ENCODE measurements at regions not wholly inside any gene's neighbourhood (a gene's known extent, or its start where the extent isn't known, plus 50 kb on each side); places are given as distances from the start of the nearest gene placed in this dataset.

DNA sequence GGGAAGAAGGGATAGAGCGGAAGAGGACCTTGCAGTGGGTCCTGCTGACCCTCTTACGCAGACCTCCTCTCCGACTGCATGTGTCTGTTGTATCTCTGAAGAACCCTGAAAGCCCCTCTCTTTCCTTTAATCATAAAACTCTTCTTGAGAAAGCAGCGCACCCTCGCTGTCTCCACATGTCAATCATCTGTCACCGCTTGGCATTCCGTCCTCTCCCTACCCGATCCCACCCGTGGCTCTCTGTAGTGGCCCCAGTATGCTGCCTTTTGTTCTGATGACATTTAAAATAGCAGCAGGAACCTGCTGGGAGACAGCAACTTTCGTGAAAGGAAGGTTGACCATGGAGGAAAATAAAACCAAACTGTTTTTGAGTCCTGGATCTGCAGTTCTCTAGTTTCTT, 582.9 kb upstream of the SALL3 start:
- ChIA-PET POLR2A (no interaction called here), CTCF (no interaction called here)
- DNase-seq (ENCODE audit: extremely low spot score), result no peak
- TF ChIP-seq, protein P1, sequence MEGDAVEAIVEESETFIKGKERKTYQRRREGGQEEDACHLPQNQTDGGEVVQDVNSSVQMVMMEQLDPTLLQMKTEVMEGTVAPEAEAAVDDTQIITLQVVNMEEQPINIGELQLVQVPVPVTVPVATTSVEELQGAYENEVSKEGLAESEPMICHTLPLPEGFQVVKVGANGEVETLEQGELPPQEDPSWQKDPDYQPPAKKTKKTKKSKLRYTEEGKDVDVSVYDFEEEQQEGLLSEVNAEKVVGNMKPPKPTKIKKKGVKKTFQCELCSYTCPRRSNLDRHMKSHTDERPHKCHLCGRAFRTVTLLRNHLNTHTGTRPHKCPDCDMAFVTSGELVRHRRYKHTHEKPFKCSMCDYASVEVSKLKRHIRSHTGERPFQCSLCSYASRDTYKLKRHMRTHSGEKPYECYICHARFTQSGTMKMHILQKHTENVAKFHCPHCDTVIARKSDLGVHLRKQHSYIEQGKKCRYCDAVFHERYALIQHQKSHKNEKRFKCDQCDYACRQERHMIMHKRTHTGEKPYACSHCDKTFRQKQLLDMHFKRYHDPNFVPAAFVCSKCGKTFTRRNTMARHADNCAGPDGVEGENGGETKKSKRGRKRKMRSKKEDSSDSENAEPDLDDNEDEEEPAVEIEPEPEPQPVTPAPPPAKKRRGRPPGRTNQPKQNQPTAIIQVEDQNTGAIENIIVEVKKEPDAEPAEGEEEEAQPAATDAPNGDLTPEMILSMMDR (IDR thresholded peaks at IDR 0.05; ENCODE audit: control extremely low read depth, extremely low read depth, low read depth, missing control alignments), result no peak

DNA sequence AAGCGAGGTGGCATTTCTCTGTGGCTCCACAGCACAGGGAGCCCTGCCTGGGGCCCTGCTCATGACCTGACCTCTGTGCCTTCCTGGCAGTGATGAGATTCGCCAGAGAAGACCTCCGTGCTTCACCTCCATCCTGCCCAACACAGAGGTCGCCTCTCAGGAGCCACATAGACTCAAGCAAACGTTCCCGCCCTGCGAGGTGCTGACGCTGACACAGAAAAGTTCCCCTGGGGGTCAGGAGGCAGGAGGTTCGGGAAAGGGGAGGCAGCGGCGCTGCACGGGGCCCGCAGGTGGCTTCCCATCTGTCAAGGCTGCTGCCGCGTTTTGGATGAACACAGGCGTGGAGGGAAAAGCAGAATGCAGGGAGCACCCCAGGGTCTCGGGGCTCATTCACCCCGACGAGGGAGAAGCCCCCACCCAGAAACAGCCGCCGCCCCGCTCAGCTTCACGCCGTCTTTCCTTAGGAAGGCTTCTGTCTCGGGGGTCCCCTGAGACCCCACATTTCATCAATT, 579.6 kb upstream of the SALL3 start:
- CTCF ChIA-PET, result no interaction called here
- POLR2A ChIA-PET, result no interaction called here
- TF ChIP-seq, protein P1 (IDR thresholded peaks at IDR 0.05; ENCODE audit: control extremely low read depth, extremely low read depth, low read depth, missing control alignments), result no peak
- no peak for DNase-seq (ENCODE audit: extremely low spot score)

DNA sequence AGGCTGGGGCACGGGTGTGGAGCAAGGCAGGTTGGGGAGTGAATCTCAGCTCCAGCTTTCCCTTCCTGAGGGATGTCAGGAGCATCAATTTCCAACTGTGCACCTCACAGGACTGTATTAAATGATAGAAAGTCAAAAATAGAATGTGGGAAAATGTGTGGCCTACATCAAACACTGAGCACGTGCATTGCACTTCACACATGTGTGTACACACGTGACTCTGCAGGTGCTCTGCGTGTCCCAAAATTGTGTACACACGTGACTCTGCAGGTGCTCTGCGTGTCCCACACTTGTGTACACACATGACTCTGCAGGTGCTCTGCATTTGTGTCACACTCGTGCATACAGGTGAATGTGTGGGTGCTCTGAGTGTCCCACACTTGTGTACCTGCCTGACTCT, 577.2 kb upstream of the SALL3 start:
- ChIA-PET POLR2A (no interaction called here), CTCF (no interaction called here)
- TF ChIP-seq, protein P1 (IDR thresholded peaks at IDR 0.05; ENCODE audit: control extremely low read depth, extremely low read depth, low read depth, missing control alignments), result no peak
- no peak for DNase-seq (ENCODE audit: extremely low spot score)

DNA sequence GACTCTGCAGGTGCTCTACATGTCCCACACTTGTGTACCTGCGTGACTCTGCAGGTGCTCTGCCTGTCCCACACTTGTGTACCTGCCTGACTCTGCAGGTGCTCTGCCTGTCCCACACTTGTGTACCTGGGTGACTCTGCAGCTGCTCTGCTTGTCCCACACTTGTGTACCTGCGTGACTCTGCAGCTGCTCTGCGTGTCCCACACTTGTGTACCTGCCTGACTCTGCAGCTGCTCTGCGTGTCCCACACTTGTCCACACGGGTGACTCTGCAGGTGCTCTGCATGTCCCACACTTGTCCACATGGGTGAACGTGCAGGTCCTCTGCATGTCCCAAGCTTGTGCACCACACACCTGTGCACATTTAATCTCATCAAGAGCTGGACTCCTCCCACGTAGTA, 576.7 kb upstream of the SALL3 start:
- ChIA-PET CTCF (no interaction called here), POLR2A (no interaction called here)
- TF ChIP-seq, protein P1 (IDR thresholded peaks at IDR 0.05; ENCODE audit: control extremely low read depth, extremely low read depth, low read depth, missing control alignments), result no peak
- DNase-seq (ENCODE audit: extremely low spot score), result no peak

DNA sequence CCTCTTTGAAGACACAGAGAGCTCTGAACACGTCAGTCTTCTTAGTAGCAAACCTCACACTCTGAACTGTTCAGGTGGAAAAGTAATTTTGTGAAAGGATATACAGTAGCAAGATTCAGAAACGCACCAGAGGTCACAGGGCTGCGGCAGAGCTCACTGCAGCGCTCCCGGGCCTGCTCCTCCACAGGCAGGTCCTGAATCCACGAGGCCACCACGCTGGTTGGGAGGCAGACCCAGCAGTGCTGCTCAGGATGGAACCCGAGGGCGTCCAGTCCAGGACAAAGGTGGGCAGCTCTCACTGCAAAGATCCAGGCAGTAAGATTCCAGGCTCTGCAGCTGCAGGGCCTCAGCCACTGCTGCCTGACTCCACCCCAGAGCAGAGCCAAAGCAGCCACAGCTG, 576.2 kb upstream of the SALL3 start:
- POLR2A ChIA-PET, result no interaction called here
- CTCF ChIA-PET, result no interaction called here
- DNase-seq (ENCODE audit: extremely low spot score), result no peak
- TF ChIP-seq, protein P1 (IDR thresholded peaks at IDR 0.05; ENCODE audit: control extremely low read depth, extremely low read depth, low read depth, missing control alignments), result no peak

DNA sequence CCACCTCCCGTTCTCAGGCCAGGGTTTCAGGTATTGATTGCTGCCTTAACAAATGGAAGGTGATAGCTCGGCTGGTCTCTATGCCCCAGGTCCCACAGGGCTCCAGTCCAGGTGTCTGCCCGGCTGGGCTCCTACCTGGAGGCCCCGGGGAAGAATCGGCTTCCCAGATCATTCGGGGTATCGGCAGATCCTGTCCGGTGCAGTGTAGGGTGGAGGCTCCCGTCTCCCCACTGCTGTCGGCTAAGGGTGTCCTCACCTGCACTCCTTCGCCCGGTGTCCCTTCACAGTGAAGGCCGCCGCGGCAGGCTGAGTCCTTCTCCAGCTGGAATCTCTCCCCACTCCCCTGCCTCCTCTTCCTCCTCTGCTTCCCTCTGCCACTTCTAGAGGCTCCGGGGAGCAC, 573.9 kb upstream of the SALL3 start:
- POLR2A ChIA-PET, result no interaction called here
- CTCF ChIA-PET, result no interaction called here
- TF ChIP-seq, protein P1 (IDR thresholded peaks at IDR 0.05; ENCODE audit: control extremely low read depth, extremely low read depth, low read depth, missing control alignments), result no peak
- DNase-seq (ENCODE audit: extremely low spot score), result no peak

Measured in GM10248 (cell line).